ENCODE measurements at regions not wholly inside any gene's neighbourhood (a gene's known extent, or its start where the extent isn't known, plus 50 kb on each side); places are given as distances from the start of the nearest gene placed in this dataset.

DNA sequence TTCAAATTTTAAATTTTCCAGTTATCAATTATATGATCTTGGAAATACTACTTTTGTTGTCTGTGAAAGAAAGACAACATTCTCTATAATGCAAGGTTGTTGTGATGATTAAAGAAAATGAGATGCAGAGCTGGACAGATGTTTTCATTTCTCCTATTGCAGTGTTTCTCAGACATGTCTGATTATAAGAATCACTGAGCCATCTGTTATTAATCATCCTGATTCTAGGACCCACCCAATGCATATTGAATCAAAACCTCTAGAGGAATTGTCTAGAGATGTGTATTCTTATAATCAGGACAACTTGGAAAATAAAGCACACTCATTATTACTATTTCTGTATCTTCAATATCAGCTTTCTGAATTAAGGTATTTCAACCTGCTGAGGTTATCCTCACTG is 121.1 kb upstream of the ASTN2 start:
- intact Hi-C loops (cut with micrococcal nuclease; ENCODE audit: unreplicated experiment) (no loop called here), in situ Hi-C loops (cut with HindIII; ENCODE audit: low pct_unique_long_range_greater_than_20kb, low sequenced_read_pairs) (no loop called here)
- Histone ChIP-seq H3K36me3 (ENCODE audit: control insufficient read depth, insufficient read depth, low read length) (no peaks in the 10 kb centered on the region), H3K27ac (ENCODE audit: low read length) (no peak overlapping the region), H3K27me3 (ENCODE audit: control insufficient read depth, insufficient read depth, low read length) (no peaks in the 10 kb centered on the region), H3K9me3 (ENCODE audit: control insufficient read depth, insufficient read depth, low read depth, low read length) (no peaks in the 10 kb centered on the region), H3K4me3 (ENCODE audit: low read depth in 2 of 2, low read length in 2 of 2) (no peak overlapping the region), H3K4me1 (ENCODE audit: control insufficient read depth, insufficient read depth, low read length) (no peaks in the 10 kb centered on the region)
- BruUV-seq (replicated peaks): no TSS peak
- DNase-seq (ENCODE audit: low read depth, low spot score) (no peak), ATAC-seq (no peak)
- TF ChIP-seq TCF7L2 (IDR thresholded peaks at IDR 0.05; ENCODE audit: low read depth, low read length) (no peak), REST (IDR thresholded peaks at IDR 0.05; ENCODE audit: insufficient read depth in 1 of 2, low read depth in 2 of 2, low read length in 1 of 2) (no peak), POLR2AphosphoS5 (IDR thresholded peaks at IDR 0.05; ENCODE audit: low read depth, low read length) (no peak), SIN3A (IDR thresholded peaks at IDR 0.05; ENCODE audit: borderline replicate concordance, insufficient read depth, low read depth, low read length) (no peak)
- TF ChIP-seq, protein P1, sequence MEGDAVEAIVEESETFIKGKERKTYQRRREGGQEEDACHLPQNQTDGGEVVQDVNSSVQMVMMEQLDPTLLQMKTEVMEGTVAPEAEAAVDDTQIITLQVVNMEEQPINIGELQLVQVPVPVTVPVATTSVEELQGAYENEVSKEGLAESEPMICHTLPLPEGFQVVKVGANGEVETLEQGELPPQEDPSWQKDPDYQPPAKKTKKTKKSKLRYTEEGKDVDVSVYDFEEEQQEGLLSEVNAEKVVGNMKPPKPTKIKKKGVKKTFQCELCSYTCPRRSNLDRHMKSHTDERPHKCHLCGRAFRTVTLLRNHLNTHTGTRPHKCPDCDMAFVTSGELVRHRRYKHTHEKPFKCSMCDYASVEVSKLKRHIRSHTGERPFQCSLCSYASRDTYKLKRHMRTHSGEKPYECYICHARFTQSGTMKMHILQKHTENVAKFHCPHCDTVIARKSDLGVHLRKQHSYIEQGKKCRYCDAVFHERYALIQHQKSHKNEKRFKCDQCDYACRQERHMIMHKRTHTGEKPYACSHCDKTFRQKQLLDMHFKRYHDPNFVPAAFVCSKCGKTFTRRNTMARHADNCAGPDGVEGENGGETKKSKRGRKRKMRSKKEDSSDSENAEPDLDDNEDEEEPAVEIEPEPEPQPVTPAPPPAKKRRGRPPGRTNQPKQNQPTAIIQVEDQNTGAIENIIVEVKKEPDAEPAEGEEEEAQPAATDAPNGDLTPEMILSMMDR (IDR thresholded peaks at IDR 0.05): no peak
- ChIA-PET POLR2A (no interaction called here), CTCF (no interaction called here)

DNA sequence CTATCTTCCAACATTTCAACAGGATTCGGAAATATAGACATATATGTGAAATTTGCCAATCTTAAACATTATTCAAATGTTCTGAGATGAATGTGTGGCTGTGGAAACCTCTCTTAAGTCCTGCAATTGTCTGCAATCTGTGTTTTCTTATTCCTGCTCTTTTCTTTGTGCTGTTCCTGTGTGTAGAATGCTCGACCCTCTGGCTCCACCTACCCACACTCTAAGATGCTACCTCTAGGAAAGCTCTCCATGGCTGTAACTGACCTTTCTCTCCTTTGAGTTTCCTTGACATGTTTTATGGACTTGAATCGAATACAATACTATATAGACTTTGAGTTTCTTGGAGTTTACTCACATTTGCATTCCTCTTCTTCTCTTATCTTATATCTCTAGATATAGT is 120.6 kb upstream of the ASTN2 start:
- no TSS peak for BruUV-seq (replicated peaks)
- no peak for ATAC-seq
- H3K4me1 ChIP-seq (ENCODE audit: control insufficient read depth, insufficient read depth, low read length): no peaks in the 10 kb centered on the region

More for the DNA sequence above, 120.6 kb upstream of the ASTN2 start:
- no peaks in the 10 kb centered on the region for H3K36me3 ChIP-seq (ENCODE audit: control insufficient read depth, insufficient read depth, low read length)
- DNase-seq (ENCODE audit: low read depth, low spot score): no peak
- no peaks in the 10 kb centered on the region for H3K27me3 ChIP-seq (ENCODE audit: control insufficient read depth, insufficient read depth, low read length)
- no peak for TF ChIP-seq REST (IDR thresholded peaks at IDR 0.05; ENCODE audit: insufficient read depth in 1 of 2, low read depth in 2 of 2, low read length in 1 of 2)
- no peak for TF ChIP-seq TCF7L2 (IDR thresholded peaks at IDR 0.05; ENCODE audit: low read depth, low read length)
- no peak for TF ChIP-seq SIN3A (IDR thresholded peaks at IDR 0.05; ENCODE audit: borderline replicate concordance, insufficient read depth, low read depth, low read length)
- TF ChIP-seq, protein P1 (IDR thresholded peaks at IDR 0.05): no peak
- TF ChIP-seq POLR2AphosphoS5 (IDR thresholded peaks at IDR 0.05; ENCODE audit: low read depth, low read length): no peak
- CTCF ChIA-PET: no interaction called here
- no peaks in the 10 kb centered on the region for H3K9me3 ChIP-seq (ENCODE audit: control insufficient read depth, insufficient read depth, low read depth, low read length)
- H3K4me3 ChIP-seq (ENCODE audit: low read depth in 2 of 2, low read length in 2 of 2): no peak overlapping the region
- intact Hi-C loops (cut with micrococcal nuclease; ENCODE audit: unreplicated experiment): no loop called here
- in situ Hi-C loops (cut with HindIII; ENCODE audit: low pct_unique_long_range_greater_than_20kb, low sequenced_read_pairs): no loop called here
- H3K27ac ChIP-seq (ENCODE audit: low read length): no peak overlapping the region
- POLR2A ChIA-PET: no interaction called here

Measured in Panc1 (cell line).